H9 (cell line): ENCODE measurements at regions not wholly inside any gene's neighbourhood (a gene's known extent, or its start where the extent isn't known, plus 50 kb on each side); places are given as distances from the start of the nearest gene placed in this dataset.

Source experiments
- DNase-seq: peaks from one replicate; pipeline ENCODE4 v3.0.0-alpha.2; 2017
- H2AFZ ChIP-seq: one replicate; pipeline ENCODE4 v1.6.1; 2013; ENCODE audit warnings: mild to moderate bottlenecking, low read length, control low read depth, moderate library complexity
- H2AK5ac ChIP-seq: 2 replicates; pipeline ENCODE4 v1.6.1; 2013; ENCODE audit warnings: low read length, control low read depth, mixed read lengths; ENCODE audit not compliant: insufficient read length
- H2BK120ac ChIP-seq: one replicate; pipeline ENCODE4 v1.6.1; 2013; ENCODE audit warnings: low read depth, mild to moderate bottlenecking, low read length, control low read depth, inconsistent platforms; ENCODE audit not compliant: poor library complexity, severe bottlenecking
- H2BK12ac ChIP-seq: 2 replicates; pipeline ENCODE4 v1.6.1; 2013; ENCODE audit warnings: low read length, control low read depth, mixed read lengths, low read depth; ENCODE audit not compliant: insufficient read length
- H2BK15ac ChIP-seq: 2 replicates; pipeline ENCODE4 v1.6.1; 2013; ENCODE audit warnings: low read depth, low read length, control low read depth
- H2BK20ac ChIP-seq: one replicate; pipeline ENCODE4 v1.6.1; 2013; ENCODE audit warnings: low read depth, mild to moderate bottlenecking, low read length, control low read depth, inconsistent platforms; ENCODE audit not compliant: poor library complexity, severe bottlenecking
- H2BK5ac ChIP-seq: 2 replicates; pipeline ENCODE4 v1.6.1; 2013; ENCODE audit warnings: low read length, control low read depth, mixed read lengths; ENCODE audit not compliant: insufficient read length
- H3K14ac ChIP-seq: 2 replicates; pipeline ENCODE4 v1.6.1; 2013; ENCODE audit warnings: low read length, control low read depth; ENCODE audit not compliant: insufficient read depth
- H3K18ac ChIP-seq: 2 replicates; pipeline ENCODE4 v1.6.1; 2013; ENCODE audit warnings: low read depth, mild to moderate bottlenecking, mixed read lengths, low read length, control low read depth; ENCODE audit not compliant: insufficient read length
- H3K23ac ChIP-seq: 2 replicates; pipeline ENCODE4 v1.6.1; 2013; ENCODE audit warnings: low read length, control low read depth, mixed read lengths, low read depth; ENCODE audit not compliant: insufficient read length
- H3K23me2 ChIP-seq: 2 replicates; pipeline ENCODE4 v1.6.1; 2013; ENCODE audit warnings: low read depth, mild to moderate bottlenecking, mixed read lengths, low read length, control low read depth; ENCODE audit not compliant: insufficient read length, poor library complexity, severe bottlenecking
- H3K27ac ChIP-seq: 2 replicates; pipeline ENCODE4 v1.5.1; 2013; ENCODE audit warnings: low read length, control low read depth, mixed read lengths, low read depth; ENCODE audit not compliant: insufficient read length
- H3K27me3 ChIP-seq: 2 replicates; pipeline ENCODE4 v1.6.1; 2013; ENCODE audit warnings: low read length, control low read depth, inconsistent platforms; ENCODE audit not compliant: insufficient read depth
- H3K4ac ChIP-seq: 2 replicates; pipeline ENCODE4 v1.6.1; 2013; ENCODE audit warnings: low read depth, mild to moderate bottlenecking, control low read depth, inconsistent platforms, low read length, moderate library complexity
- H3K4me1 ChIP-seq: 2 replicates; pipeline ENCODE4 v1.6.1; 2013; ENCODE audit warnings: low read length, control low read depth, inconsistent platforms; ENCODE audit not compliant: insufficient read depth
- H3K4me2 ChIP-seq: 2 replicates; pipeline ENCODE4 v1.6.1; 2013; ENCODE audit warnings: low read length, control low read depth, mixed read lengths; ENCODE audit not compliant: insufficient read length, insufficient read depth
- H3K56ac ChIP-seq: 2 replicates; pipeline ENCODE4 v1.6.1; 2013; ENCODE audit warnings: low read depth, mild to moderate bottlenecking, mixed read lengths, low read length, control low read depth; ENCODE audit not compliant: insufficient read length
- H3K79me1 ChIP-seq: 2 replicates; pipeline ENCODE4 v1.6.1; 2013; ENCODE audit warnings: low read depth, mild to moderate bottlenecking, moderate library complexity, low read length, control low read depth, inconsistent platforms; ENCODE audit not compliant: insufficient read depth, poor library complexity, severe bottlenecking
- H3K79me2 ChIP-seq: 2 replicates; pipeline ENCODE4 v1.6.1; 2013; ENCODE audit warnings: low read length, control low read depth, inconsistent platforms; ENCODE audit not compliant: insufficient read depth
- H3K9ac ChIP-seq: 2 replicates; pipeline ENCODE4 v1.6.1; 2013; ENCODE audit warnings: low read length, control low read depth, mixed read lengths; ENCODE audit not compliant: insufficient read length; ENCODE audit errors: extremely low read depth
- H3K9me3 ChIP-seq: one replicate; pipeline ENCODE4 v1.6.1; 2013; ENCODE audit warnings: low read depth, low read length, inconsistent platforms; ENCODE audit not compliant: control insufficient read depth
- H3T11ph ChIP-seq: one replicate; pipeline ENCODE4 v1.6.1; 2013; ENCODE audit warnings: mild to moderate bottlenecking, low read length, control low read depth, inconsistent platforms
- H4K20me1 ChIP-seq: one replicate; pipeline ENCODE4 v1.6.1; 2013; ENCODE audit not compliant: control insufficient read depth, insufficient read length, insufficient read depth
- H4K5ac ChIP-seq: 2 replicates; pipeline ENCODE4 v1.6.1; 2013; ENCODE audit warnings: low read depth, mild to moderate bottlenecking, mixed read lengths, low read length, control low read depth; ENCODE audit not compliant: insufficient read length
- H4K8ac ChIP-seq: replicated peaks from 2 replicates; pipeline ENCODE4 v1.6.1; 2013; ENCODE audit warnings: low read length, control low read depth, mixed read lengths, low read depth; ENCODE audit not compliant: insufficient read length
- H4K91ac ChIP-seq: 2 replicates; pipeline ENCODE4 v1.6.1; 2013; ENCODE audit warnings: low read depth, mild to moderate bottlenecking, moderate library complexity, mixed read lengths, low read length, control low read depth; ENCODE audit not compliant: insufficient read length
- H3K27ac Mint-ChIP-seq, 3 experiments: 2 replicates in 2 of 3; 3 replicates in 1 of 3; pipeline ENCODE4 v1.8.0; 2020 to 2021; ENCODE audit warnings: mixed read lengths in 3 of 3, mild to moderate bottlenecking in 1 of 3, moderate library complexity in 1 of 3
- H3K27me3 Mint-ChIP-seq: 2 replicates; pipeline ENCODE4 v1.8.0; 2021; ENCODE audit warnings: low read depth, mild to moderate bottlenecking, moderate library complexity, mixed read lengths
- H3K36me3 Mint-ChIP-seq, 3 experiments: 2 replicates in 2 of 3; 3 replicates in 1 of 3; pipeline ENCODE4 v1.8.0; 2020 to 2021; ENCODE audit warnings: low read depth in 3 of 3, mixed read lengths in 3 of 3; ENCODE audit not compliant: insufficient read depth in 1 of 3
- H3K4me1 Mint-ChIP-seq, 2 experiments: 2 replicates each; pipeline ENCODE4 v1.8.0; 2020; ENCODE audit warnings: mixed read lengths in 2 of 2
- H3K4me3 Mint-ChIP-seq, 2 experiments: 2 replicates in 1 of 2; 3 replicates in 1 of 2; pipeline ENCODE4 v1.8.0; 2020 to 2021; ENCODE audit warnings: mild to moderate bottlenecking in 2 of 2, mixed read lengths in 2 of 2, moderate library complexity in 1 of 2
- H3K9me3 Mint-ChIP-seq, 2 experiments: 2 replicates in 1 of 2; 3 replicates in 1 of 2; pipeline ENCODE4 v1.8.0; 2020; ENCODE audit warnings: mild to moderate bottlenecking in 2 of 2, mixed read lengths in 2 of 2, moderate library complexity in 1 of 2
- WGBS: extraction: QIAGEN DNeasy Blood & Tissue Kit; methylation state at CpG from one replicate; pipeline ENCODE4 v1.1.7; 2013; ENCODE audit warnings: missing lambda C conversion rate, low lambda C conversion rate, mixed read lengths; ENCODE audit not compliant: insufficient read length; ENCODE audit errors: extremely low coverage; 5-methylcytosine and 5-hydroxymethylcytosine counted together
- TF ChIP-seq, protein P1 (sequence below): fragments of 200-600 bp; sonication (generic); conservative IDR thresholded peaks from 3 replicates; pipeline ENCODE4 v1.8.0; 2021; ENCODE audit warnings: antibody characterized with exemption, mild to moderate bottlenecking

- no peak overlapping the region for H2AFZ ChIP-seq
- no peak overlapping the region for H3K4ac ChIP-seq
- H3T11ph ChIP-seq: no peak overlapping the region
- no peaks in the 10 kb centered on the region for H3K9me3 Mint-ChIP-seq
- no peaks in the 10 kb centered on the region for H3K4me1 ChIP-seq
- no peaks in the 10 kb centered on the region for H4K20me1 ChIP-seq
- no CpG with 5 or more reads among the region's 7 CpGs for WGBS
- no peaks in the 10 kb centered on the region for H3K36me3 Mint-ChIP-seq
- H2BK120ac ChIP-seq: no peak overlapping the region
- no peak overlapping the region for H4K91ac ChIP-seq
- no peak overlapping the region for H2BK12ac ChIP-seq
- no peak overlapping the region for H2BK15ac ChIP-seq
- no peak overlapping the region for H2AK5ac ChIP-seq
- H3K18ac ChIP-seq: no peak overlapping the region
- no peaks in the 10 kb centered on the region for H3K27me3 Mint-ChIP-seq
- no peak overlapping the region for H3K4me3 Mint-ChIP-seq
- no peaks in the 10 kb centered on the region for H3K79me1 ChIP-seq
- no peaks in the 10 kb centered on the region for H3K23me2 ChIP-seq
- no peak overlapping the region for H4K8ac ChIP-seq
- no peaks in the 10 kb centered on the region for H3K9me3 ChIP-seq
- no peaks in the 10 kb centered on the region for H3K27me3 ChIP-seq
- H3K4me2 ChIP-seq: no peak overlapping the region
- no peak overlapping the region for H3K56ac ChIP-seq
- H3K79me2 ChIP-seq: no peaks in the 10 kb centered on the region
- H3K9ac ChIP-seq: no peak overlapping the region
- H4K5ac ChIP-seq: no peak overlapping the region
- no peak overlapping the region for H3K14ac ChIP-seq
- H2BK5ac ChIP-seq: no peak overlapping the region
- no peak overlapping the region for H3K27ac Mint-ChIP-seq
- DNase-seq: no peak
- H3K27ac ChIP-seq: no peak overlapping the region
- no peak overlapping the region for H3K23ac ChIP-seq
- TF ChIP-seq, protein P1, sequence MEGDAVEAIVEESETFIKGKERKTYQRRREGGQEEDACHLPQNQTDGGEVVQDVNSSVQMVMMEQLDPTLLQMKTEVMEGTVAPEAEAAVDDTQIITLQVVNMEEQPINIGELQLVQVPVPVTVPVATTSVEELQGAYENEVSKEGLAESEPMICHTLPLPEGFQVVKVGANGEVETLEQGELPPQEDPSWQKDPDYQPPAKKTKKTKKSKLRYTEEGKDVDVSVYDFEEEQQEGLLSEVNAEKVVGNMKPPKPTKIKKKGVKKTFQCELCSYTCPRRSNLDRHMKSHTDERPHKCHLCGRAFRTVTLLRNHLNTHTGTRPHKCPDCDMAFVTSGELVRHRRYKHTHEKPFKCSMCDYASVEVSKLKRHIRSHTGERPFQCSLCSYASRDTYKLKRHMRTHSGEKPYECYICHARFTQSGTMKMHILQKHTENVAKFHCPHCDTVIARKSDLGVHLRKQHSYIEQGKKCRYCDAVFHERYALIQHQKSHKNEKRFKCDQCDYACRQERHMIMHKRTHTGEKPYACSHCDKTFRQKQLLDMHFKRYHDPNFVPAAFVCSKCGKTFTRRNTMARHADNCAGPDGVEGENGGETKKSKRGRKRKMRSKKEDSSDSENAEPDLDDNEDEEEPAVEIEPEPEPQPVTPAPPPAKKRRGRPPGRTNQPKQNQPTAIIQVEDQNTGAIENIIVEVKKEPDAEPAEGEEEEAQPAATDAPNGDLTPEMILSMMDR: no peak
- H2BK20ac ChIP-seq: no peak overlapping the region
- peaks cover 10 to 11% of the 10 kb centered on the region in 2 experiments for H3K4me1 Mint-ChIP-seq
Measured at GRCh38 chr16:50944033-50944432, 202.1 kb downstream of the CYLD start.
